KOPT-K1 (cell line): ENCODE measurements at regions not wholly inside any gene's neighbourhood (a gene's known extent, or its start where the extent isn't known, plus 50 kb on each side); places are given as distances from the start of the nearest gene placed in this dataset.

Experiments used
- H3K27ac ChIP-seq: fragments of 200-600 bp; sonication (generic); 2 replicates; pipeline ENCODE4 v1.5.1; 2016; ENCODE audit warnings: antibody characterized with exemption, mild to moderate bottlenecking, low read depth, low read length; ENCODE audit not compliant: poor library complexity, severe bottlenecking
- H3K36me3 ChIP-seq: fragments of 200-600 bp; sonication (generic); 2 replicates; pipeline ENCODE4 v1.5.1; 2017; ENCODE audit warnings: antibody characterized with exemption, mild to moderate bottlenecking, low read length, moderate library complexity; ENCODE audit not compliant: insufficient read depth
- H3K9me3 ChIP-seq: fragments of 200-600 bp; sonication (generic); 2 replicates; pipeline ENCODE4 v1.5.1; 2017; ENCODE audit warnings: antibody characterized with exemption, low read length, mild to moderate bottlenecking; ENCODE audit not compliant: insufficient read depth, poor library complexity, severe bottlenecking

DNA sequence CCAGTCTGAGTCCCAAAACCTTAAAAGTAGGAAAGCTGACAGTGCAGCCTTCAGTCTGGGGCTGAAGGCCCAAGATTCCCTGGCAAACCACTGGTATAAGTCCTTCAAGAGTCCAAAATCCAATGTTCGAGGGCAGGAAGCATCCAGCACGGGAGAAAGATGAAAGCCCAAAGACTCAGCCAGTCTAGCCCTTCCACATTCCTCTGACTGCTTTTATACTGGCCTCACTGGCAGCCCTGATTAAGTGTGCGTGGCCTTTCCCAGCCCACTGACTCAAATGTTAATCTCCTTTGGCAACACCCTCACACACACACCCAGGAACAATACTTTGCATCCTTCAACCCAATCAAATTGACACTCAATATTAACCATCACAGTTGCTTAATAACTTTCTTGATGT, 372.1 kb upstream of the CCDC196 start:
- Histone ChIP-seq H3K36me3 (no peaks in the 10 kb centered on the region), H3K27ac (no peak overlapping the region), H3K9me3 (peaks cover 6% of the 10 kb centered on the region)

DNA sequence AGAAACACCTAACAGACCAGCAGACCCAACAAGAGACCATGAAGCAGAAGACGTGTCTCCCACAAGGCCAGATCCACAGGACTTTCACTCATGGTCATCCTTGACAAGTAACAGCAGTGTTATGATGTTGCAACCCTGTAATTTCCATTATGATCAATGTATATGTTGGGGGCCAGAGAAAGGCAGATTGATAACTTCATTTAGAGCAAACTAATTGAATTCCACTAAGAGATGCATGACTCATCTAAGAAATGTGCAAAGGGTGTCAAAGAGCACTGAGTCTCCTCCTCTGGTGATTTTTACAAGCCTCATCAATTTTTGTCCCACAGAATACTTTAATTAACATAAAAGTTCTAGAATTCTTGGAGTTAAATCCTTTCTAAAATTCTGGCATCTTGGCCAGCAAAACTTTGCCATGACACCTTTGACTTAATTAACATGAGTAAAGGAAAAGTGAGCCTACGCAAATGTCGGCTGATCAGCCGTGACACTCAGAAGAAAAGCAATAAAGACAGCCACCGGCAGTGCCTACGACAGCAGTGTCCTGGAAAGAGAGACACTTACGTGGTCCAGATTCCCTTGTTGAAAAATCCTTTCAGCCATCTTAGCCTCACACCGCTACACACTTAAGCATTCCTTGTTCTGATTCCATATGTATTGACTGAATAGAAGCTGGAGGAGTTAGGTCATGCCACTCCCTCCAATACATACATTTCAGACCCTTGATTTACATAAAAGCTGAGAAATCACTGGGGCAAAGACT, 370.2 kb upstream of the CCDC196 start:
- Histone ChIP-seq H3K36me3 (no peaks in the 10 kb centered on the region), H3K9me3 (peaks cover 6% of the 10 kb centered on the region), H3K27ac (no peak overlapping the region)

DNA sequence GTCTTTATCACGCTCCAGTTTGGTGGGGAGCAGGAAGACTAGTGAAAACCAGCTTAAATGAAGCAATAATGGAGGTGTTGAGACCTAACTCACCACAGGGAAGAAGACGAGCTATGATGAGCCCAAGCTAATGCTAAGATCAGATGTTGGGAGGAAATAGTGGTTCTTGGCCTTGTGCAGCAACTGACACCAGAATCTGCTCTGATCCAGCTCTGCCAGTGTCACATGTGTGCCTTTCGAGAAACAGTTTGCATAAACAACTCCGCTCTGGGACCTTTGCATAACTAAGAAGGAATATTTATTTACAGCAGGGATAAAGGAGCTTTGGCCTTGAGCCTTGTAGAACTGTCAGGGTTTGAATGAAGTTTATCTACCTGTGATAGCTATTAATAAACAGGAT, 369.4 kb upstream of the CCDC196 start:
- Histone ChIP-seq H3K9me3 (peaks cover 6% of the 10 kb centered on the region), H3K27ac (no peak overlapping the region), H3K36me3 (no peaks in the 10 kb centered on the region)

DNA sequence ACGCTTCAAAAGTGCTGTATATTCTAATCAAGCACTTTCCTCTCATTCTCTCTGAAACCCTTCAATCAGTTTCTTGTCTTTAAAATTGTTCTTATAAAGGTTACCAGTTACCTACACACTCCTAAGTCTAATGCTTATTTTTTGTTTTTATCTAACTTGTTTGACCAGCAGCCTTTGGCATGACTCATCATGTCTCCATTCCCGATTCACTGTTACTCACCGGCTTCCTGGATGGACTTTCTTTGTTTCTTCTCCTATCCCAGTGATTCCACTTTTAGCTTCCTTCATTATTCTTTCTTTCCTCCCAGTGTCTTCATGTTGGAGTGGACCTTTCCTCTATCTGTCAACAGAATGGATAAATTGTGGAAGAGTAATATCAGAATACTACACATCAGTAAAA, 368.6 kb upstream of the CCDC196 start:
- Histone ChIP-seq H3K36me3 (no peaks in the 10 kb centered on the region), H3K27ac (no peak overlapping the region), H3K9me3 (peaks cover 6% of the 10 kb centered on the region)

DNA sequence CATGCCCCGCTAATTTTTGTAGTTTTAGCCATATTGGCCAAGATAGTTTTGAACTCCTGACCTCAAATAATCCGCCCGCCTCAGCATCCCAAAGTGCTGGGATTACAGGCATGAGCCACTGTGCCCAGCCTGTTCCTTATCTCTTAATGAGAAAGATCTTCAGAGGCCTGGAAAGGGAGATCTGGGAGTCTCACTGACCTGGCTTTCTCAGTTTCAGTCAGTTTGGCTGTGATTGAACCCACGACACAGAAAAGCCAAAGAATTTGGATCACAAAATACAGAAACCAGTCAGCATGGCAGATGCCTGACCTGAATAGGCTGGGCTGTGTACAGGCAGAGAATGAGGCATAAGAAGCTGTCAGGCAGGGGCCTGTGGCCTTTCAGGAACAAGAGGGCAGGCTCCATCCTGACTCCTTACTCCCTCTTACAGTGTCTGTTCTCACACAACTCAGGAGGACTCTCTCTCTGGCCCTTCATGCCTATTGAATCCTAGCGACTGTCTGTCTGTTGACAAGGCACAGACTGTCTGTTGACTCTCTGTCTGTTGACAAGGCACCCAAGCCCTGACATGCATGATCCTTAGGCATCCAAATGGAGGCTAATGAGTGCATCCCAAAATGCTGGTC, 366.5 kb upstream of the CCDC196 start:
- peaks cover 6% of the 10 kb centered on the region for H3K9me3 ChIP-seq
- H3K36me3 ChIP-seq: no peaks in the 10 kb centered on the region
- no peak overlapping the region for H3K27ac ChIP-seq

DNA sequence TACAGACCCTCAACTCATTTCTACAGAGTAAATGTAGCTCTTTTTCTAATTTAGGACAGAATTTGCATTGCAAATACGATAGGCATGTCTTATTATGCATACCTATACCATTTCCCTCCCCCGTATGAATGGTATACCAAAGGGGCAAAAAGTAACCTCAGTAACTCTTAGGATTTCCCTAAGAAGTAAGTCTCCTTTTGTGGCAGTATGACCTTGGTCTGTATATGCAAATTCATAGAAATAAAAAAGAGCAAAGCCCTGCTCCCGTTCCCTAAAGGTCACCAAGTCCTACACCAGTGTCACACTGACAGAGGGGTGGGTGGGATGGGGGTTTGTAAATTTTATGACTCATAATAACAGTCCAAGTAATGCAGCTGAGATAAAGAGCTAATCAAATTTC, 365.8 kb upstream of the CCDC196 start:
- Histone ChIP-seq H3K9me3 (peaks cover 1% of the 10 kb centered on the region), H3K27ac (no peak overlapping the region), H3K36me3 (no peaks in the 10 kb centered on the region)

DNA sequence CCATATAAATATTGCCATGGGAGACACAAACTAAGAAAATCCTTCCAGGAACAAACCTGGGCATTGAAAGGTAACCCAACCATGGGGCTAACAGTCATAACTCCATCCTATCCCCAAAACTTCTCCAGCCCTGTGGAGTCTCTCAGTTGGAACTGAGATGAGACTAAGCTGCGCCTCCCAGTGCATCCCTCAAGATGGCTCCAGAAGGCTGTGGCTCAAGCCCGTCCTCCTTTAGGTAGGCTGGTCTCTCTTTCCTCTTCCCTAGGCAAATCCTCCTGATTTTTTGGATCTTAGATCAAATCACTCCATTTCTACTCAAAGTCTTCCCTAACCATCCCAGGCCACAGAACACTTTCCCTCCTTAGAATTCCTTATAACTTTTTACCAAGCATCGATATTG, 364.3 kb upstream of the CCDC196 start:
- Histone ChIP-seq H3K9me3 (no peaks in the 10 kb centered on the region), H3K36me3 (no peaks in the 10 kb centered on the region), H3K27ac (no peak overlapping the region)

DNA sequence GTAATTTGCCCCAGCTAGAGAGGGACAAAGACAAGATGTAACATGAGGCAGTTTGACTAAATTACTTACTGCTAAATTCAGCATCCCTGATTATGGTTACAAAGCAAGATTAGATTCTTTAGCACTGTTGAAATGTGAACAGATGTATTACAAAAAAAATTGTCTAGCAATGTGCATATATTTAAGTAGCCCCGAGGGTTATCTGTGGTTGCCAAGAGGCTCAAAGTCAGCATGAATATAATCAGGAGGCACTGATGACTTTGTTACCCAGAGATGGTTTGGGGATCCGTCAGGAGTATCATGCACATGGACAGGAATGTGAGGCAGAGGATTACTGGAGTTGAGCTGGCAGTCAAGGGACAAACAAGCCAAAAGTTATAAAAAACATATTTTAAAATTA, 356.9 kb upstream of the CCDC196 start:
- H3K27ac ChIP-seq: no peak overlapping the region
- no peaks in the 10 kb centered on the region for H3K36me3 ChIP-seq
- no peaks in the 10 kb centered on the region for H3K9me3 ChIP-seq

DNA sequence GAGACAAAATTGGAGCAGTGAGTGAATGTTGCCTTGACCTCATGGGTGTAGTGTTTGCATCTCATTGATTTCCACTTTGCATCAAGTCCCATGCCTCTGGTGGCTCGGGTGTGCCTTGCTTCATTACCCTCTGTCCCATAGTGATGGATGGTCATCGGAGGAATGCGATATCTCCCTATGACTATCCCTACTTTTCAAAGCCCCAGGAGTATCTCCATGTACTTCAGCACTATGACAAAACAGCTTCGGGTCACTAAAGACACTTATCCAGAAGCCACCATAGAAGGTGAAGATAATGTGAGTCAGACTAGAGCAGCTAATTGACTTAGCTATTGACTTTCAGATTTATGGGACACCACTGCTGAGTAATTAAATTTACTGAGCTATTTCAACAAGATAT, 355.1 kb upstream of the CCDC196 start:
- no peaks in the 10 kb centered on the region for H3K36me3 ChIP-seq
- H3K9me3 ChIP-seq: no peaks in the 10 kb centered on the region
- H3K27ac ChIP-seq: no peak overlapping the region

DNA sequence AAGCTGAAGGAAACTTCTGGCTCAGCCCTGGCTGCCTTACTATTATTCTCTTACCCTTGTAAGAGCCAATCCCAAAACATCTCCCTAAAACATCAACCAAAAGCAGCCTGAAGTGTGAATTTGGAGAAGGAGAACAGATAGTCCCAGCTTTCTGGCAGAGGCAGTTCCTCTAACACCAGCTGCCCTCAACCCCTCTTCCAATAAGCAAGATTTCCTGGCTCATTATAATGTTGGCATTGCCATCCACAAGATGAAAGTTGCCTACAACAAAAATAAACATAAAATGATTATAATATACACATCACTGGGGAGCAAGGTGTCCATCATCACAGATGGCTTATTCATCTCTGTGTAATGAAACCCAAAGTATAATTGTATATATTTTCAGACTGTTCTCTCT, 352.5 kb upstream of the CCDC196 start:
- H3K36me3 ChIP-seq: no peaks in the 10 kb centered on the region
- no peaks in the 10 kb centered on the region for H3K9me3 ChIP-seq
- H3K27ac ChIP-seq: no peak overlapping the region

DNA sequence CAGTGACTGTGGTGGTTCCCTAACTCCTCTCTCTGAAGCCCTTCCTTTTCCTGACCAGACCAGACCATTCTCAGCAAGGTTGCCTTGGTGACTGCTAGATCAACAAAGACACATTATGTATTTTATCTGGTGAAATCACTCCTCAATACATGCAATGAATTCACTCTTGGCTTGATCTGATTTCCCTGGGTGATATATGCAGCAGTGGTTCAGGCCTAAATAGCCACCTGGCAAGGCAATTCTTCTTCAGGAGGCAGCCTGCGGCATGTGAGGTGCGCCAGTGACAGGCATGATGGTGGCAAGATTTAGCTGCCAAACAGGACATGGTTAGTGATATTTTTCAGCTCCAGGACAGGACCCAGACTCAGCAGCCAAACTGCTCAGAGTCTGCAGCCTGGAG, 350.3 kb upstream of the CCDC196 start:
- no peaks in the 10 kb centered on the region for H3K36me3 ChIP-seq
- no peak overlapping the region for H3K27ac ChIP-seq
- no peaks in the 10 kb centered on the region for H3K9me3 ChIP-seq

DNA sequence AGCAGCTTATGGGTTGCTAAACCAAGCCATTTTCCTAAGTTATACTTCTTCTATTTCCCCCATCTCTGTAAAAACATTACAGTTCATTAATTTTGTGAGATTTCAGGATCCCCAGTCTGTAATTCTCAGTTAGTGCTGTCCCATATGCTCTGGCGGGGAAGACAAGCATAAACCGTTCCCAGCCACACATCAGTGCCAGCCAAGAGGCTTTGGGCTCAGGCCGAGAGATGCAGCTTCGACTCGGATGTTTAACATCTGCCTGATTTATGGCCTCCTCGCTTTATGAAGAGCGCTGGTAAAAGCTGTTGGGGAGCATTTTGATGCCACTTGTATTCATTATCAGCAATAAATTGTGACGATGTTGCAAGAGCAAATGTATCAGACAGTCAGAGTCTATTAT, 349.1 kb upstream of the CCDC196 start:
- Histone ChIP-seq H3K36me3 (no peaks in the 10 kb centered on the region), H3K27ac (no peak overlapping the region), H3K9me3 (no peaks in the 10 kb centered on the region)

DNA sequence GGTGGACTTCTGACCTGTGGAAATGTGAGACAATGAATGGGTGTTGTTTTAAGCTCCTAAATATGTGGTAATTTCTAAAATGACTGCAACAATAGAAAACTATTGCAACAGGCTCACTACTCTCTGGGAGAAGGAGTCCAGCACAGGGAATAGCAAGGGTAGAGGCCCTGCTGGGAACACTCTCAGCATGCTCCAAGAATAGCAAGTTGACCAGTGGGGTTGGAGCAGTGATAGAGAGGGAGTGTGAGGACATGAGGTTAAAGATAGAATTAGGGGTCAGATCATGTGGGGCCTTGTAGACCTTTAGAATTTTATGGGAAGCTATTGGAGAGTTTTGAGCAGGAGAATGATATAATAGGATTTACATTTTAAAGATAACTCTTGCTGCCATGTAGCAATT, 346.7 kb upstream of the CCDC196 start:
- no peaks in the 10 kb centered on the region for H3K36me3 ChIP-seq
- no peak overlapping the region for H3K27ac ChIP-seq
- H3K9me3 ChIP-seq: no peaks in the 10 kb centered on the region

DNA sequence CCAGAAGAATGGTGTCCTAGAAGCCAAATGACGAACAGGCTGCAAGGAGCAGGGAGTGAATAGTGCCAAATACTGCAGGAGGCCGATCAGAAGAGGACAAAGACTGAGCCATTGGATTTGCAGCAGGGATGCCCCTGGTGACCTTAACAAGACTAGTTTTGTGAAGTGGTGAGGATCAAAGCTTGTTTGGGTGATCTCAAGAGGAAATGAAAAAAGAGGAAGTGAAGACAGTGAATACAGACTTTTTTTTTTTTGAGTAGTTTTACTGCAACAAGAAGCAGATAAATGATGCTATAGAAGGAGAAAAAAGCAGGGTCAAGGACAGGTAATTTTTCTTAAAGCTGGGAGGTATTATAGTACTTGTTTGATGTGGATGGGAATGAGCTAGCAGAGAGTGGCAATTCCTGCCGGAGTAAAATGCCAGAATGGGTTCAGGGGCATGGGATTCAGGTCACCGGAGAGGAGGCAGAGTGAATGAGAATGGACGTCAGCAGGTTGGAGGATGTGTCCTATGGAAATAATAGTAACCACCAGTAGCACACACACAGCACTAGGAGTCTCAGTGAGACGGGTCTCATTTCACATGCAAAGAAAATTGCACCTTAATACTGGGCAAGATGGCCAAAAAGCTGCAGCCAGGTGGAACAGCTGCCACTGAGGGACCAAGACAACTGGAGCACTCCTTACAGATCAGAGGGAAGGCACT, 345.8 kb upstream of the CCDC196 start:
- Histone ChIP-seq H3K9me3 (peaks cover 3% of the 10 kb centered on the region), H3K27ac (no peak overlapping the region), H3K36me3 (no peaks in the 10 kb centered on the region)

DNA sequence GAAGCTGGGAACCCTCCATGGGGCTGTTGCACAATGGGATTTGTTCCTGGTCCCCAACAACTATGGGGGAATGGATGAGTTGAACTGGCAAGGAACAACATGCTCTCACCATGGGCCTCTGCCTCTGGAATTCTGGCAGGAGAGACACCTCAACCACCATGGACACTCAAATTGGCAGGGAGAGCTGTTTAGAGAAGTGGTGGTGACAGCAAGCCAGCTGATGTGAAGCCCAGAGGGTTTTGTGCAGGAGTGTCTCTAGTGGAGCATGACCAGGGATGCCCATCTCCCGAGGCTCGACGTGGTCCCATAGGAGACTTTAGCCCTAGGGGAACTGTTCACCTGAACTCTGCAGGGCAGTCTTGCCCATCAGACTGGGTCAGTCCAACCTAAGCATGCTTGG, 345.2 kb upstream of the CCDC196 start:
- no peaks in the 10 kb centered on the region for H3K36me3 ChIP-seq
- peaks cover 5% of the 10 kb centered on the region for H3K9me3 ChIP-seq
- no peak overlapping the region for H3K27ac ChIP-seq

DNA sequence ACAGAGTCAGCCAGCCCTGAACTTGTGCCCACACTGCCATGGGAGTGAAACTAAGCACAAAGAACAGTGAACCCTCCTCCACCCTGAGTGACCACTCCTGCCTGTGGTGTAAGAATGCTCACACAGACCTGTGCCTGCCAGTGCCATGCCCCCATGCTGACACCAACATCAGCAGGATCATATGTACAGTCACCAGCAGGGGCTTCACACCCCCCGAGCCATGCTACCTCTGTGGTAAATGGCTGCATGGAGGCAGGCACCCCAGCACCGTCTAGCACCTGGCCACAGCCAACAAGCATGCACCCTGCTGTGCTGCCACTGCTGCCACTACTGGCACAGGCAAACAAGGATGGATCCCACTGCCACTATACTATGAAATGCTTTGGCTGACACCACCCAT, 344.4 kb upstream of the CCDC196 start:
- Histone ChIP-seq H3K36me3 (no peaks in the 10 kb centered on the region), H3K27ac (no peak overlapping the region), H3K9me3 (peaks cover 5% of the 10 kb centered on the region)
